Retinal pigment epithelial cell (primary cell): ENCODE measurements at regions not wholly inside any gene's neighbourhood (a gene's known extent, or its start where the extent isn't known, plus 50 kb on each side); places are given as distances from the start of the nearest gene placed in this dataset.
"Not testable (repeated sequence)": the region's sequence is repeated elsewhere in the genome, so short reads cannot be mapped to it uniquely, and the experiment has no call there.

Experiments used
- DNase-seq: peaks from one replicate; pipeline ENCODE4 v3.0.0-alpha.2; 2010; ENCODE audit warnings: low read depth
- H3K4me3 ChIP-seq: 2 replicates; pipeline ENCODE4 v1.5.1; 2011; ENCODE audit warnings: mild to moderate bottlenecking, low read length, control low read depth, moderate library complexity
- CTCF ChIP-seq: conservative IDR thresholded peaks from 2 replicates; pipeline ENCODE4 v1.5.1; 2011; ENCODE audit warnings: low read depth, low read length, control low read depth, inconsistent platforms

- DNase-seq = no peak
- no peak for TF ChIP-seq CTCF
- H3K4me3 ChIP-seq = no peak overlapping the region
These were observed 232.2 kb downstream of the DHX15 start for GRCh38 chr4:24352112-24352511.

- not testable (repeated sequence) for H3K4me3 ChIP-seq, DNase-seq
These were observed 235.0 kb downstream of the DHX15 start for GRCh38 chr4:24349168-24349996.

GRCh38 chr4:24339260-24339659 lies 245.1 kb downstream of the DHX15 start:
- no peak for TF ChIP-seq CTCF
- no peak for DNase-seq
- no peak overlapping the region for H3K4me3 ChIP-seq

GRCh38 chr4:24337451-24338190 lies 246.7 kb downstream of the DHX15 start:
- no peak for DNase-seq
- TF ChIP-seq CTCF = no peak
- no peak overlapping the region for H3K4me3 ChIP-seq

GRCh38 chr4:24335616-24336015 lies 248.7 kb downstream of the DHX15 start:
- DNase-seq = no peak
- H3K4me3 ChIP-seq = no peak overlapping the region
- TF ChIP-seq CTCF = no peak

- TF ChIP-seq CTCF = no peak
- no peak overlapping the region for H3K4me3 ChIP-seq
These were observed 249.4 kb downstream of the DHX15 start for GRCh38 chr4:24334906-24335305.

GRCh38 chr4:24330573-24330972 lies 253.8 kb downstream of the DHX15 start:
- DNase-seq = no peak
- TF ChIP-seq CTCF = no peak
- no peak overlapping the region for H3K4me3 ChIP-seq

More at GRCh38 chr4:24334906-24335305, 249.4 kb downstream of the DHX15 start:
- DNase-seq = no peak
